Mucosa of rectum (tissue), 2 donors: ENCODE measurements at regions not wholly inside any gene's neighbourhood (a gene's known extent, or its start where the extent isn't known, plus 50 kb on each side); places are given as distances from the start of the nearest gene placed in this dataset.

Experiments used
- H3K27ac ChIP-seq, 2 donors: one replicate each; pipeline ENCODE4 v1.7.0; 2013; ENCODE audit warnings: inconsistent platforms in 2 of 2, low read depth in 2 of 2, low read length in 2 of 2
- H3K27me3 ChIP-seq, 2 donors: one replicate each; pipeline ENCODE4 v1.7.0; 2013; ENCODE audit warnings: low read length in 2 of 2; ENCODE audit not compliant: control insufficient read depth in 2 of 2, insufficient read depth in 2 of 2
- H3K36me3 ChIP-seq, 2 donors: one replicate each; pipeline ENCODE4 v1.7.0; 2013; ENCODE audit warnings: low read length in 2 of 2; ENCODE audit not compliant: control insufficient read depth in 2 of 2, insufficient read depth in 2 of 2
- H3K4me1 ChIP-seq, 2 donors: one replicate each; pipeline ENCODE4 v1.7.0; 2013; ENCODE audit warnings: low read length in 2 of 2, mild to moderate bottlenecking in 1 of 2; ENCODE audit not compliant: control insufficient read depth in 2 of 2, insufficient read depth in 2 of 2
- H3K4me3 ChIP-seq, 2 donors: one replicate each; pipeline ENCODE4 v1.7.0; 2013; ENCODE audit warnings: low read length in 2 of 2
- H3K9ac ChIP-seq, 2 donors: one replicate each; pipeline ENCODE4 v1.7.0; 2013; ENCODE audit warnings: low read length in 2 of 2, low read depth in 1 of 2, mild to moderate bottlenecking in 1 of 2
- H3K9me3 ChIP-seq, 2 donors: one replicate each; pipeline ENCODE4 v1.7.0; 2013; ENCODE audit warnings: low read length in 2 of 2; ENCODE audit not compliant: control insufficient read depth in 2 of 2
- donor health status: healthy.
- donor health status: Normal muscosa, but diverticular disease.

GRCh38 chr4:100746141-100746739 lies 228.4 kb upstream of the EMCN start:
- H3K4me1 ChIP-seq, result no peaks in the 10 kb centered on the region
- H3K9me3 ChIP-seq, result no peaks in the 10 kb centered on the region
- no peaks in the 10 kb centered on the region for H3K27me3 ChIP-seq
- no peak overlapping the region for H3K9ac ChIP-seq
- H3K4me3 ChIP-seq, result no peak overlapping the region
- no peaks in the 10 kb centered on the region for H3K36me3 ChIP-seq
- no peak overlapping the region for H3K27ac ChIP-seq

GRCh38 chr4:100742045-100742444 lies 224.2 kb upstream of the EMCN start:
- Histone ChIP-seq H3K4me1 (peaks cover 0 to 4% of the 10 kb centered on the region in 2 donors), H3K9ac (no peak overlapping the region), H3K36me3 (no peaks in the 10 kb centered on the region), H3K27me3 (no peaks in the 10 kb centered on the region), H3K27ac (no peak overlapping the region), H3K9me3 (no peaks in the 10 kb centered on the region), H3K4me3 (no peak overlapping the region)

DNA sequence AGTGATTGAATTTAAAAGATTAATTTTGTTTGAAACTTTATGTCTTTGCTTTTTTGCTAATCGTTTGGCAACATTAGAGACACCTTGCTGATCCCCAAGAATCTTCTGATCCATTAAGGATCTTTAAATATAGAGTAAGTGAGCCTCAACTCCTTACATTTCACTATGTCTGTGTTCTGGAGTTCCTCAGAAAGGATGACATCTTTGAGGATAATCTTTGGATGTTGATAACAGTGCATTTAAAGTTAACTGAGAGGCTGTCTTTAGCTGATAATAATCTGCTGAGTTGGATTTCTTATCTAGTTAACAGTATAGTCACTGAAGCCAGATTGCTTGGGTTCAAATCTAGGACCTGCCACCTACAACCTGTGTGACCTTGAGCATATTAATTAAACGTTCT lies 221.6 kb upstream of the EMCN start:
- Histone ChIP-seq H3K4me1 (peaks cover 0 to 4% of the 10 kb centered on the region in 2 donors), H3K27me3 (no peaks in the 10 kb centered on the region), H3K9me3 (no peaks in the 10 kb centered on the region), H3K27ac (no peak overlapping the region), H3K36me3 (no peaks in the 10 kb centered on the region), H3K4me3 (no peak overlapping the region), H3K9ac (no peak overlapping the region)

DNA sequence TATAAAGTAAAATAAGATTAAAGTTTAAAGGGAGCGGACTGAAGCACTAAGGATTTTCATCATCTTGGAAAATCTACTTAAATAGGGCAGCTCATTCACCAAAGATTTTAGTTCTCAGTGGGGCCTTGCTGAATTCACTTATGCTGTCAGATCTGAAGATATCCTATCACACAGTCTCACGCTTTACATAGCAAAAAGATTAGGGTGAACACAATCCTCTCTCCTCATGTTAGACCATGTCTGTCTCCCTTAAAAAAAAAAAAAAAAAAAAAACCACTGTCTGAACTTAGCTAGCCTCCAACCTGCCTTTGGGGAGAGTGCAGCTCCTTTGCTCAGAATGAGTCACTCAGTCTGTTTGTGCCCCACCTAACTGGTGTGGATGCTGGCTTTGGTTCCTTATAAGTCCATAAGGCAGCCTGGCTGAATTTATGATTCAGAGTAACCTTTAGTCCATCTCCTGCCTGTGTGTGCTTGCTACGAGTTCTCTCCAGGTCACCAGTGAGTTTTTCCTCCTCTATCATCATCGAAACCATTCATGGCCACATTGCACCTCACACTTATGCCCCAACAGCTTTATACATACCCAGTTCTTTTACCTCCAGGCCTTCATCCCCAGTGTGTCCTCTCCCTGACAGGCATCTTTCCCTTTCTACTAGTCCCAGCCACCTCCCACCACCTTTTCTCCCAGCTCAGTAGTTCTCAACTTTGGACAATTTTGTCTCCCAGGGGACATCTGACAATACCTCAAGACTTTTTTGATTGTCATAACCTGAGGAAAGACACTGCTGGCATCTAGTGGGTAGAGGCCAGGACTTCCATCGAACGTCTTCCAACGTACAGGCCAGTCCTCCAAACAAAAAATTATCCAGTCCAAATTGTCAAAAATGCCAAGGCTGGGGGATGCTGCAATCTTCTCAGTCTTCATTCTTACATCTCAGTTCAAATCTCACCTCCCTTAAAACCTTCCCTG lies 220.7 kb upstream of the EMCN start:
- Histone ChIP-seq H3K9me3 (no peaks in the 10 kb centered on the region), H3K9ac (no peak overlapping the region), H3K27me3 (no peaks in the 10 kb centered on the region), H3K4me3 (no peak overlapping the region), H3K4me1 (peaks cover 0 to 4% of the 10 kb centered on the region in 2 donors), H3K27ac (no peak overlapping the region), H3K36me3 (no peaks in the 10 kb centered on the region)

GRCh38 chr4:100736641-100737451 lies 219.0 kb upstream of the EMCN start:
- Histone ChIP-seq H3K9me3 (no peaks in the 10 kb centered on the region), H3K9ac (no peak overlapping the region), H3K4me1 (peaks cover 0 to 4% of the 10 kb centered on the region in 2 donors), H3K27ac (no peak overlapping the region), H3K27me3 (no peaks in the 10 kb centered on the region), H3K4me3 (no peak overlapping the region), H3K36me3 (no peaks in the 10 kb centered on the region)

- no peaks in the 10 kb centered on the region for H3K9me3 ChIP-seq
- no peak overlapping the region for H3K4me3 ChIP-seq
- H3K36me3 ChIP-seq, result no peaks in the 10 kb centered on the region
Measured at GRCh38 chr4:100728861-100729260, 211.0 kb upstream of the EMCN start.

DNA sequence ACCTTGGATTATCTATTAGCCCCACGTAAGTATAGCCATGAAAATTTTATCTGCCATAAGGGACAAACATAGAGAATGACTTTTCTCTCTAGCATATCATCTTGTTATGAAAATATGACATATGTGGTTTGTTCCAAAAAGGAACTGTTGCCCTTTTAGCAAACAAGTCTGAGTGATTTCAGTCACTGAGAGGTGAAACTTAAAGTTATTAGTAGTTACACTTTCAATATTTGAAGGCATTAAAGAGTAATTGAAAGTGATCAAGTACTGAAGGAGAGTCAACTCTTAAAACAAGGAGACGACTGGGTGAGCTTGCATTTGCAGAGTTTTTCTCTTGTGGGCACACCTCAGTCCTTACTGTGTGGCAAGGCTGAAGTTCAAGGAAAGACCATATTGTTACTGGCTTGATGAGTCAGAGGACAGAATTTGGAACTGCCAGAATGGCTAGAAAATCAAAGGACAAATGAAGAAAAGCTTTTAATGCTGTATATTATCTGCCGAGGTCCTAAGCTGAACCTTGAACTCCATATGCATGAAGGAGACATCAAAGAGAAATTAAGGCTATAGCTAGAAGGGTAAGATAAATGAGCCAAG lies 205.1 kb upstream of the EMCN start:
- Histone ChIP-seq H3K9me3 (no peaks in the 10 kb centered on the region), H3K27ac (no peak overlapping the region), H3K36me3 (no peaks in the 10 kb centered on the region), H3K9ac (no peak overlapping the region), H3K4me3 (no peak overlapping the region), H3K4me1 (no peaks in the 10 kb centered on the region), H3K27me3 (no peaks in the 10 kb centered on the region)

More at GRCh38 chr4:100728861-100729260, 211.0 kb upstream of the EMCN start:
- Histone ChIP-seq H3K27ac (no peak overlapping the region), H3K9ac (no peak overlapping the region), H3K27me3 (no peaks in the 10 kb centered on the region), H3K4me1 (no peaks in the 10 kb centered on the region)

DNA sequence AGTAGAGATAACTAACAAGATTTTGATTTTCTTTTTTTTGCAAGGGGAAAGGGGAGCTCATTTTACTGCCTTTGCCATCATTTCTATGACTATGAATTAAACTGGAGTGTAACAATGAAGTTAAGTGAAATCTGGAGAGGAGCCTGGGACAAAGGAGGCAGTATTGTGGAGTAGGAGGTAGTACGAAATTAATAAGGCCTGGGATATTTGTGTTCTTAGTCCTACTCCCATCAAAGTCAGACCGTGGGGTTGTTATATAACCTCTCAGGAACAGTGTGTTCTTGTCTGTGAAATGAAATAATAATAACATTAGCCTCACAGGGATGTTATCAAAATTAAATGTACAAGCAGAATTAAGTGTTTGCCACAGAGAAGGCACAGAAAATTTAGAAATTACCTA lies 204.3 kb upstream of the EMCN start:
- no peak overlapping the region for H3K27ac ChIP-seq
- H3K4me1 ChIP-seq, result no peaks in the 10 kb centered on the region
- H3K4me3 ChIP-seq, result no peak overlapping the region
- H3K9me3 ChIP-seq, result no peaks in the 10 kb centered on the region
- no peaks in the 10 kb centered on the region for H3K36me3 ChIP-seq
- H3K27me3 ChIP-seq, result no peaks in the 10 kb centered on the region
- H3K9ac ChIP-seq, result no peak overlapping the region

- H3K9ac ChIP-seq, result no peak overlapping the region
- no peaks in the 10 kb centered on the region for H3K27me3 ChIP-seq
Measured at GRCh38 chr4:100721490-100721889, 203.7 kb upstream of the EMCN start.

More at GRCh38 chr4:100721490-100721889, 203.7 kb upstream of the EMCN start:
- no peaks in the 10 kb centered on the region for H3K4me1 ChIP-seq
- H3K9me3 ChIP-seq, result no peaks in the 10 kb centered on the region
- H3K27ac ChIP-seq, result no peak overlapping the region
- no peaks in the 10 kb centered on the region for H3K36me3 ChIP-seq
- no peak overlapping the region for H3K4me3 ChIP-seq
